Endothelial cell of umbilical vein (primary cell): ENCODE measurements at regions not wholly inside any gene's neighbourhood (a gene's known extent, or its start where the extent isn't known, plus 50 kb on each side); places are given as distances from the start of the nearest gene placed in this dataset.

Experiments
- BruUV-seq: library from RNA; stranded (reverse); fragments of 400-500 nt; replicated peaks from 2 replicates; lab custom pipeline; 2021; lab: Mats Ljungman, UMichigan
- CTCF ChIA-PET: fragments of 300-600, 350-600 bp; sonication (Branson Sonifier 250); formaldehyde crosslinking; loops from one replicate; lab custom pipeline; 2021; ENCODE audit warnings: antibody characterized with exemption, inconsistent platforms; lab: Charles Lee
- POLR2A ChIA-PET: fragments of 300-600, 350-600 bp; sonication (Branson Sonifier 250); formaldehyde crosslinking; loops from one replicate; lab custom pipeline; 2021; ENCODE audit warnings: antibody characterized with exemption, inconsistent platforms; lab: Charles Lee
- DNase-seq: peaks from one replicate; pipeline ENCODE4 v3.0.0-alpha.2; 2011; ENCODE audit warnings: low read depth, low spot score
- FAIRE-seq: peaks from 2 replicates; lab custom pipeline; 2011; peaks lifted over from hg19 to GRCh38; lab: Jason Lieb, UNC
- H2AFZ ChIP-seq: 2 replicates; pipeline ENCODE4 v1.6.0; 2012; ENCODE audit warnings: low read depth, low read length, control low read depth, inconsistent platforms
- H3K27ac ChIP-seq: 2 replicates; pipeline ENCODE4 v1.5.1; 2011; ENCODE audit warnings: low read depth, mild to moderate bottlenecking, control low read depth, low read length, moderate library complexity; ENCODE audit not compliant: insufficient read depth
- H3K27me3 ChIP-seq, 2 experiments: 2 replicates each; pipeline versions ENCODE4 v1.6.0 to v1.6.1; 2011; ENCODE audit warnings: low read length in 2 of 2, mixed read lengths in 1 of 2; ENCODE audit not compliant: control insufficient read depth in 2 of 2, insufficient read depth in 2 of 2
- H3K36me3 ChIP-seq, 2 experiments: 2 replicates in 1 of 2; 3 replicates in 1 of 2; pipeline ENCODE4 v1.5.1; 2011; ENCODE audit warnings: low read length in 2 of 2, mild to moderate bottlenecking in 1 of 2, moderate library complexity in 1 of 2; ENCODE audit not compliant: control insufficient read depth in 2 of 2, insufficient read depth in 2 of 2; ENCODE audit errors: extremely low read depth in 1 of 2
- H3K4me1 ChIP-seq: 3 replicates; pipeline ENCODE4 v1.5.1; 2011; ENCODE audit warnings: mild to moderate bottlenecking, low read length; ENCODE audit not compliant: control insufficient read depth, insufficient read depth; ENCODE audit errors: extremely low read depth
- H3K4me2 ChIP-seq: 2 replicates; pipeline ENCODE4 v1.6.1; 2011; ENCODE audit warnings: low read length, control low read depth, mixed read lengths; ENCODE audit not compliant: insufficient read depth
- H3K4me3 ChIP-seq, 3 experiments: fragments of 200-600 bp in 1 of 3; sonication (generic), shearing (Covaris generic) in 1 of 3; replicated peaks in 1 of 3; 2 replicates each; pipeline ENCODE4 v1.5.1; 2011 to 2016; ENCODE audit warnings: control low read depth in 3 of 3, low read length in 3 of 3, mild to moderate bottlenecking in 2 of 3, inconsistent platforms in 1 of 3, low read depth in 1 of 3, moderate library complexity in 1 of 3; ENCODE audit not compliant: insufficient read depth in 1 of 3
- H3K79me2 ChIP-seq: 2 replicates; pipeline ENCODE4 v1.6.0; 2012; ENCODE audit warnings: low read length, inconsistent platforms; ENCODE audit not compliant: control insufficient read depth, insufficient read depth
- H3K9ac ChIP-seq: replicated peaks from 2 replicates; pipeline ENCODE3; 2011; ENCODE audit warnings: low read length, control low read depth; ENCODE audit not compliant: insufficient read depth; ENCODE audit errors: extremely low read depth
- H3K9me1 ChIP-seq: replicated peaks from 3 replicates; pipeline ENCODE4 v1.6.0; 2011; ENCODE audit warnings: mild to moderate bottlenecking, low read length; ENCODE audit not compliant: control insufficient read depth, insufficient read depth; ENCODE audit errors: extremely low read depth
- H3K9me3 ChIP-seq: replicated peaks from 2 replicates; pipeline ENCODE4 v1.5.1; 2012; ENCODE audit warnings: low read length, inconsistent platforms; ENCODE audit not compliant: control insufficient read depth, insufficient read depth
- H4K20me1 ChIP-seq: replicated peaks from 2 replicates; pipeline ENCODE3; 2011; ENCODE audit warnings: mild to moderate bottlenecking, low read length; ENCODE audit not compliant: control insufficient read depth, insufficient read depth; ENCODE audit errors: extremely low read depth
- CTCF ChIP-seq, 2 donors: IDR thresholded peaks; 1 replicate in 1 of 2; 2 replicates in 1 of 2; pipeline ENCODE4 v1.5.1; 2011; ENCODE audit warnings: low read length in 2 of 2, mild to moderate bottlenecking in 2 of 2, moderate library complexity in 2 of 2, control low read depth in 1 of 2, inconsistent platforms in 1 of 2, low read depth in 1 of 2; ENCODE audit not compliant: insufficient read depth in 1 of 2; ENCODE audit errors: extremely low read depth in 1 of 2
- EZH2 ChIP-seq: IDR thresholded peaks from 2 replicates; pipeline ENCODE4 v1.6.1; 2012; ENCODE audit warnings: borderline replicate concordance, low read depth, mild to moderate bottlenecking, moderate library complexity, low read length, inconsistent platforms; ENCODE audit not compliant: severe bottlenecking
- FOS ChIP-seq: IDR thresholded peaks from 2 replicates; pipeline ENCODE4 v1.6.1; 2011; ENCODE audit warnings: mild to moderate bottlenecking, low read length, moderate library complexity, borderline replicate concordance; ENCODE audit not compliant: insufficient read depth
- GATA2 ChIP-seq: IDR thresholded peaks from 2 replicates; pipeline ENCODE4 v1.7.0; 2011; ENCODE audit warnings: low read depth, mild to moderate bottlenecking, moderate library complexity, mixed read lengths, low read length; ENCODE audit not compliant: insufficient read length, insufficient read depth
- JUN ChIP-seq: IDR thresholded peaks from 2 replicates; pipeline ENCODE4 v1.6.1; 2011; ENCODE audit warnings: borderline replicate concordance, low read depth; ENCODE audit not compliant: insufficient read length, insufficient read depth
- MYC ChIP-seq: IDR thresholded peaks from one replicate; pipeline ENCODE4 v1.6.1; 2011; ENCODE audit warnings: mild to moderate bottlenecking, low read depth, low read length
- POLR2A ChIP-seq: IDR thresholded peaks from 2 replicates; pipeline ENCODE4 v1.6.1; 2012; ENCODE audit warnings: low read depth, mild to moderate bottlenecking, control low read depth, low read length
- POLR2AphosphoS5 ChIP-seq: IDR thresholded peaks from 2 replicates; pipeline ENCODE4 v1.6.1; 2012; ENCODE audit warnings: low read depth, mild to moderate bottlenecking, control low read depth, low read length, moderate library complexity; ENCODE audit not compliant: insufficient read depth
- dilution Hi-C: fragments of 300-500 bp; cut with MboI; formaldehyde crosslinking; loops from one replicate; pipeline ENCODE4 v1.15.0; 2019; ENCODE audit warnings: low sequenced_read_pairs; ENCODE audit not compliant: extremely low pct_ligation_motif_present
- intact Hi-C: fragments of 100-400 bp; cut with micrococcal nuclease; formaldehyde crosslinking; loops from one replicate; pipeline ENCODE4 v1.10.0; 2022
- TF ChIP-seq, protein P1 (sequence below): IDR thresholded peaks from 2 replicates; pipeline ENCODE4 v1.6.1; 2011; ENCODE audit not compliant: insufficient read depth, insufficient read length

DNA sequence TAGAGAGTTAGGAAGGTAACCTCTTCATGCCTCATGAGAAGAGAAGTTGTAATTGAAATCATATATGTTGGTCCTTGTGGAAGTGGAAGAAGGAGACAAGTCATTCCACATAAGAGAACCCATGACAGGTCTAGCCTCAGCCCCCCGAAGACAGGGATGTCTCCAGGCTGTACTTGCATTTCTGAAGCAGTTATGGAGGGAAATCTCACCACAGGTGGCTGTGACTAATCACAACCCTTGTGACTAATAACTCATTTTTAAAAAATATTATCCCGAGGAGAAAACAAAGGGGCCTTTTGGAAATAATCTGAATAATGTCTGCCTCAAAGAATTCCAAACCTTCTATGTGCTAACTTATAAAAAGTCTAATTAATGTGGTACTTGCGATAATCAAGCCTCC is 262.1 kb upstream of the RPS23 start:
- POLR2A ChIA-PET, result no interaction called here
- Histone ChIP-seq H4K20me1 (no peaks in the 10 kb centered on the region), H3K4me3 (no peak overlapping the region), H3K36me3 (no peaks in the 10 kb centered on the region), H3K27me3 (peaks cover 0 to 2% of the 10 kb centered on the region in 2 experiments), H3K9me1 (no peaks in the 10 kb centered on the region), H3K27ac (no peak overlapping the region), H3K79me2 (no peaks in the 10 kb centered on the region), H3K9ac (no peak overlapping the region), H2AFZ (no peak overlapping the region), H3K9me3 (no peaks in the 10 kb centered on the region), H3K4me2 (no peak overlapping the region), H3K4me1 (no peaks in the 10 kb centered on the region)
- dilution Hi-C loops (no loop called here), intact Hi-C loops (no loop called here)
- DNase-seq (no peak), FAIRE-seq (no peak)
- BruUV-seq, result no TSS peak
- TF ChIP-seq POLR2A (no peak), MYC (no peak), FOS (no peak), GATA2 (no peak), JUN (no peak), POLR2AphosphoS5 (no peak), EZH2 (no peak)
- CTCF ChIA-PET, result interaction anchor here (1.3 kb wide), 1 partner anchor 20 kb away, joined by 3 read pairs; no protein-coding TSS in a partner anchor

GRCh38 chr5:82538339-82539034 is 260.3 kb upstream of the RPS23 start:
- BruUV-seq, result no TSS peak
- dilution Hi-C loops, result no loop called here
- Histone ChIP-seq H3K27me3 (peaks cover 0 to 2% of the 10 kb centered on the region in 2 experiments), H3K4me3 (no peak overlapping the region), H3K27ac (no peak overlapping the region), H2AFZ (no peak overlapping the region), H3K9ac (no peak overlapping the region), H3K36me3 (no peaks in the 10 kb centered on the region), H4K20me1 (no peaks in the 10 kb centered on the region), H3K79me2 (no peaks in the 10 kb centered on the region), H3K9me1 (no peaks in the 10 kb centered on the region), H3K9me3 (no peaks in the 10 kb centered on the region), H3K4me2 (no peak overlapping the region), H3K4me1 (no peaks in the 10 kb centered on the region)
- ChIA-PET POLR2A (no interaction called here), CTCF (interaction anchor here (1.1 kb wide), 1 partner anchor 29 kb away, joined by 3 read pairs; no protein-coding TSS in a partner anchor)
- no peak for FAIRE-seq
- intact Hi-C loops, result no loop called here
- DNase-seq, result peak; percentile 17
- TF ChIP-seq MYC (no peak), CTCF (IDR thresholded peaks at IDR 0.05; ENCODE audit: extremely low read depth in 1 of 2, insufficient read depth in 1 of 2, low read depth in 1 of 2, low read length in 2 of 2) (no peak), EZH2 (no peak), JUN (no peak), FOS (no peak), GATA2 (no peak), POLR2AphosphoS5 (no peak), POLR2A (no peak)
- TF ChIP-seq, protein P1, sequence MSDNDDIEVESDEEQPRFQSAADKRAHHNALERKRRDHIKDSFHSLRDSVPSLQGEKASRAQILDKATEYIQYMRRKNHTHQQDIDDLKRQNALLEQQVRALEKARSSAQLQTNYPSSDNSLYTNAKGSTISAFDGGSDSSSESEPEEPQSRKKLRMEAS, result no peak
